ENCODE measurements at regions not wholly inside any gene's neighbourhood (a gene's known extent, or its start where the extent isn't known, plus 50 kb on each side); places are given as distances from the start of the nearest gene placed in this dataset.

DNA sequence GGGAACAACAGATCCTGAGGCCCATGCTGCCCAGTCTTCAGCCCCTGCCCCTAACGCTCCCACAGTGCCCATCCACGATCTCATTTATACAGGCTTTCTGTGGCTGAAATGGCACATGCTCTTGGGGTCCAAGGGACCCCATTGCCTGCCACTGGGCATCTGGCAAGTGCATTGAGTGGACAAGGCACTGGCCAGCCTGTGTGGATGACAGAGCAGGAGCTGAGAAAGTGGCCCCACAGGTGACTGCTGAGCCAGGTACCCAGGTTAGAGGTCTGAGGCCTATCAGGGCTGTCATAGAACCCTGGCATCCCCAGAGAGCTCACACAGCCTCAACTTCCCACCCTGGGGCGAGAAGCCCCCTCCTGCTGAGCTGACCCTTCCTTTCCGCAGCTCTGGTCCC, 86.0 kb upstream of the NXT1 start:
- TF ChIP-seq, protein P1, sequence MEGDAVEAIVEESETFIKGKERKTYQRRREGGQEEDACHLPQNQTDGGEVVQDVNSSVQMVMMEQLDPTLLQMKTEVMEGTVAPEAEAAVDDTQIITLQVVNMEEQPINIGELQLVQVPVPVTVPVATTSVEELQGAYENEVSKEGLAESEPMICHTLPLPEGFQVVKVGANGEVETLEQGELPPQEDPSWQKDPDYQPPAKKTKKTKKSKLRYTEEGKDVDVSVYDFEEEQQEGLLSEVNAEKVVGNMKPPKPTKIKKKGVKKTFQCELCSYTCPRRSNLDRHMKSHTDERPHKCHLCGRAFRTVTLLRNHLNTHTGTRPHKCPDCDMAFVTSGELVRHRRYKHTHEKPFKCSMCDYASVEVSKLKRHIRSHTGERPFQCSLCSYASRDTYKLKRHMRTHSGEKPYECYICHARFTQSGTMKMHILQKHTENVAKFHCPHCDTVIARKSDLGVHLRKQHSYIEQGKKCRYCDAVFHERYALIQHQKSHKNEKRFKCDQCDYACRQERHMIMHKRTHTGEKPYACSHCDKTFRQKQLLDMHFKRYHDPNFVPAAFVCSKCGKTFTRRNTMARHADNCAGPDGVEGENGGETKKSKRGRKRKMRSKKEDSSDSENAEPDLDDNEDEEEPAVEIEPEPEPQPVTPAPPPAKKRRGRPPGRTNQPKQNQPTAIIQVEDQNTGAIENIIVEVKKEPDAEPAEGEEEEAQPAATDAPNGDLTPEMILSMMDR (IDR thresholded peaks at IDR 0.05; ENCODE audit: low read depth, low read length) = no peak
- Histone ChIP-seq H3K4me1 (ENCODE audit: low read depth) (no peaks in the 10 kb centered on the region), H3K27ac (no peak overlapping the region), H3K36me3 (no peaks in the 10 kb centered on the region), H3K4me3 (no peak overlapping the region), H3K27me3 (no peaks in the 10 kb centered on the region), H3K9me3 (ENCODE audit: low read depth) (no peaks in the 10 kb centered on the region)
- no peak for DNase-seq (ENCODE audit: low read depth in 1 of 2, low spot score in 1 of 2)

DNA sequence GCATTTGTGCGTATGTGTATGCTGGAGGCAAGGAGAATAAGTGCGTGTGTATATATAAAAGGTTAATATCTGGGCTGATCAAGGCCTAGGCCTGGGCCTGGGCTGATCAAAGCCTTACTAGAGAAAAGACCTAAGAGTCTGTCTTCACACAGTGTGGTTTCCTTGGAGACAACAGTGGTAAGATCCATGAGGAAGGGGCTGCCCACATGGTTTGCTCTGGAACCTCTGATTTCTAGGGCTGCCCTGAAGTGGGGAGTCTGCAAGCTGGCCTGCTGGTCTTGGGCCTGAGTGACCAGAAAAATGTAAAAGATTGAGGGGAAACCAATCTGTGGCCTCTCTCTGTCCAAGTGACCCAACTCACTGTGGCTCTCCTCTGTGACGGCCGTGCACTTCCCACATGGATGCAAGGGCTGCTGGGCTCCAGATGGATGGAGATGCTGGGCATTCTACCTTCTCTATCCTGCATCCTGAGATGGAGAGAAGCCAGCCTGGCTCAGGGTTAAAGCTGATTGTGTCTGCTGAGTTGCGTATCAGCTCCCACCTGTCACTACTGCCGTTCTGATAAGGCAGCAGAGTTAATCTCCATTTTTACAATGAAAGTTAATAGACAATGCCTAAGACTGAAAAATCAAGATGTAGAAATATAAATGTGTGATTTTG, 90.3 kb upstream of the NXT1 start:
- no peaks in the 10 kb centered on the region for H3K27me3 ChIP-seq
- no peaks in the 10 kb centered on the region for H3K36me3 ChIP-seq
- no peaks in the 10 kb centered on the region for H3K4me1 ChIP-seq (ENCODE audit: low read depth)
- no peak for DNase-seq (ENCODE audit: low read depth in 1 of 2, low spot score in 1 of 2)
- no peak overlapping the region for H3K4me3 ChIP-seq
- no peaks in the 10 kb centered on the region for H3K9me3 ChIP-seq (ENCODE audit: low read depth)
- TF ChIP-seq, protein P1 (IDR thresholded peaks at IDR 0.05; ENCODE audit: low read depth, low read length) = no peak
- no peak overlapping the region for H3K27ac ChIP-seq

DNA sequence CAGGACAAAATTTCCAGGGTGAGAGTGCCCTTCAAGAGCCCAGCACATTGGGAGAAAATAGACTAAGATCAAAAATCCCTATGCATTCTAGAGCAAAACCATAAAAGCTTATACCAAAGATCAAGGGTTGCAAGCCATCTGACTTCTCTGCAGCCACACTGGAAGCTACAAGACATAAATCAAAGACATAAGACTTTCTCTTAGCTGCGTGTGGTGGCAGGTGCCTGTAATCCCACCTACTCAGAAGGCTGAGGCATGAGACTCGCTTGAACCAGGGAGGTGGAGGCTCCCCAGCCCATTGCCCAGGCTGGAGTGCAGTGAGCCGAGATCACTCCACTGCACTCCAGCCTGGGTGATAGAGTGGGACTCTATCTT, 91.9 kb upstream of the NXT1 start:
- TF ChIP-seq, protein P1 (IDR thresholded peaks at IDR 0.05; ENCODE audit: low read depth, low read length) = no peak
- H3K9me3 ChIP-seq (ENCODE audit: low read depth) = no peaks in the 10 kb centered on the region
- no peak overlapping the region for H3K27ac ChIP-seq
- no peaks in the 10 kb centered on the region for H3K27me3 ChIP-seq
- DNase-seq (ENCODE audit: low read depth in 1 of 2, low spot score in 1 of 2) = no peak
- H3K4me3 ChIP-seq = no peak overlapping the region
- no peaks in the 10 kb centered on the region for H3K36me3 ChIP-seq
- no peaks in the 10 kb centered on the region for H3K4me1 ChIP-seq (ENCODE audit: low read depth)

DNA sequence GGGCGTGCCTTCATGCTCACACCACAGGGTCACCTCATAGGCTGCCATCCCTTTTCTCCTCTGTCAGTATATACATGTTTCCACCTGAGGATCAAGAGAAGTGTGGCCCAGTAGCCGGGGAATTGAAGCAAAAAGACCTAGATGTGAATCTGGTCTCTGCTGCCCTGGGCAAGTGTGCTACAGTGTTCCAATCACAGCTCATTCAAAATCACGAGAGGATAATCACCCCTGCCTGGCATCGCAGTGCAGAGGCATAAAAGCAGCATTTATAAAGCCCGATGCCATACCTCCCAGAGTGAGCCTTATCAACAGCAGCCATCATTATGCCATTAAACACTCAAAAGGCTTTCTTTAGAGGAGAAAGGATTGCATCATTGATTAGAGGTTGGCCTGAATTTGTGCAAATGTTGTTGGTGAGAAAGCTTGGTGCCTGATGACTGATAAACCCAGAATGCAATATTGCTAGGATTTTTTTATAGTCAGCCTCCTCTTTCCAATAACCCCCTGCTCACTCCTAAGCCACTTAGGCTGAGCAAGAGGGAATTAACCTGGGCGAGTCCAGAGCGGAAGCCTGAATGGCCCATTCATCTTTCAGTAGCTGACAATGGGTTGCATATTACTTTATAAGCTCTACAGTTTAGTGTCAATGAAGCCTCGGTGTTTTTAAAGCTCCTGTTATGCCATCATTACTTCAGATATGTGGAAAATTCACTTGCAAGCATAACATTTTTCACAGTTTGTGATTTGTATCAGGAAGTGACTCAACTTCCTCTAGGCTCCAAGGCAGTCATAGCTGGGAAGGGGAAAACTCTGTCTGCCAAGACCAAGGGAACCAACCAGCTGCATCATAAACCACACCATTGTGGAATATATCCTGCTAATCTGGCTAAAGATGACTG, 92.5 kb upstream of the NXT1 start:
- Histone ChIP-seq H3K27me3 (no peaks in the 10 kb centered on the region), H3K36me3 (no peaks in the 10 kb centered on the region), H3K4me1 (ENCODE audit: low read depth) (no peaks in the 10 kb centered on the region), H3K9me3 (ENCODE audit: low read depth) (no peaks in the 10 kb centered on the region), H3K4me3 (no peak overlapping the region), H3K27ac (no peak overlapping the region)
- peak in 1 of 2 donors; percentile 95 for DNase-seq (ENCODE audit: low read depth in 1 of 2, low spot score in 1 of 2)
- TF ChIP-seq, protein P1 (IDR thresholded peaks at IDR 0.05; ENCODE audit: low read depth, low read length) = no peak

DNA sequence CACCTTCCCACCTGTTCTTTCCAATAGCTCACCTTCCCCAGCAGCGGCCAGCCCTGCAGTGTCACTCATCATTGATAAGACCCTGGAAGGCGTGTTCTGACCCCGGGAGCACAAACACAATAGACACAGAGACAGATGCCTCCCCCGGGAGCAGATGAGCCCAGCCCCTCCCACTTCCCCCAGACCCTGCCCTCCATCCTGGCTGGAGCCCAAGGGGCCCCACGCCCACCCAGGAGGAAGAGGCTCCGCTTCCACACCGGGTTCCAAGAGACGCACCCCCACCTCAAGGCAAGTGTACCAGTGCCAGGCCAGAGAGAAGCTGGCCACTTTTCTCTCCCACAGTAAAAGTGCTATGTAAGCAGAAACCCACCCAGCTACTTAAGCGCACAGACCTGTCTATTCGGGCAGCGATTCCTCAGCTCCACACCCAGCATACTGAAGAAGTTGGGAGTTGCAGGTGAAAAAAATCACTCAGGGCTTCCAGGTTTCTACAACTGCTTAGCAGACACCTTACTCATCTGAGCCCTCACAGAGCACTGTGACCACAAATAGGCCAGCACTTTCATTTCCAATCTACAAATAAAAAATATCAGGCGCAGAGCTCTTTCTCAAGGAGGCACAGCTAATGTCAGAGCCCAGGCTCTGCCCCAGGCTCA, 93.4 kb upstream of the NXT1 start:
- TF ChIP-seq, protein P1 (IDR thresholded peaks at IDR 0.05; ENCODE audit: low read depth, low read length) = no peak
- Histone ChIP-seq H3K9me3 (ENCODE audit: low read depth) (no peaks in the 10 kb centered on the region), H3K4me3 (no peak overlapping the region), H3K27ac (no peak overlapping the region), H3K4me1 (ENCODE audit: low read depth) (no peaks in the 10 kb centered on the region), H3K36me3 (no peaks in the 10 kb centered on the region), H3K27me3 (no peaks in the 10 kb centered on the region)
- DNase-seq (ENCODE audit: low read depth in 1 of 2, low spot score in 1 of 2) = peak in 1 of 2 donors; percentile 32
